GM21360 (cell line): ENCODE measurements at regions not wholly inside any gene's neighbourhood (a gene's known extent, or its start where the extent isn't known, plus 50 kb on each side); places are given as distances from the start of the nearest gene placed in this dataset.

Experiments
- ATAC-seq: cut with Tn5 transposase; IDR thresholded peaks from one replicate; pipeline ENCODE4 v1.9.1; 2021; ENCODE audit warnings: mild to moderate bottlenecking, moderate library complexity; ENCODE audit not compliant: unreplicated experiment

DNA sequence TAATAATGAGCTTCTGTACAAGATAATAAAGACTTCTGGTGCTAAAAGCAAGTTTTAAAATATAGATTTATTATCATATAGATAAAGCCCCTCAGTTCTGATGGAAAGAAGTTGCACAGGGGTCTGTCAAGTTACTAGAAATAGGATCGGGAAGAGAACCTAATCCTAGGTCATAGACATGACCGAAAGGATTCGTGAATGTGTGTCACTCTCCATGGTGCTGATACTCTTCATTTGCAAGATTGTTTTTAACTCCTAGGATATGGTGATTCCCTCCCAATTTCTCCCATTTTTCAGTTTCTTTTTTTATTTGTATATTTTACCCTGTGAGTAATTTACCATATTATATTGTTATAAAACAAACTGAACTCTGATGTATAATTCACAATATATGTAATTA lies 58.9 kb upstream of the CTNNA2 start:
- no peak for ATAC-seq

GRCh38 chr2:79452651-79453050 lies 60.2 kb upstream of the CTNNA2 start:
- no peak for ATAC-seq

DNA sequence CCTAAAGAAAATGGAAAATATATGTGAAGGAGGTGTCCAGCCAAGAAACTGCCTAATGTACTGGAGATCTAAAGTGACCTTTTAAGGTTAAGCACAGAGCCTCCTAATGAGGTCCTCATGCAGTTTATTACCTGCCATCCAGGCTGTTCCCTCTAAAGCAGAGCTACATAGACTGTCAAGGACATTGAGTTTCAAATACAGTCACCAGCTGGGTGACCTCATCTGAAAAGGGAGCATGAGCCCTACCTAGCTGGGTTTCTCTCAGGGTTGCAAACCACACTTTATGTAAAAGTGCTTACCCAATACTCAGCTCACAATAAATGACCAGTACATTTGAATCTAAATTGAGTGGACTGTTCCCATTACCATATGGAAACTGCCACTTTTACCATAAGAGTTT lies 65.4 kb upstream of the CTNNA2 start:
- ATAC-seq: no peak

- ATAC-seq: no peak
These were observed 66.5 kb upstream of the CTNNA2 start for GRCh38 chr2:79446313-79446712.

DNA sequence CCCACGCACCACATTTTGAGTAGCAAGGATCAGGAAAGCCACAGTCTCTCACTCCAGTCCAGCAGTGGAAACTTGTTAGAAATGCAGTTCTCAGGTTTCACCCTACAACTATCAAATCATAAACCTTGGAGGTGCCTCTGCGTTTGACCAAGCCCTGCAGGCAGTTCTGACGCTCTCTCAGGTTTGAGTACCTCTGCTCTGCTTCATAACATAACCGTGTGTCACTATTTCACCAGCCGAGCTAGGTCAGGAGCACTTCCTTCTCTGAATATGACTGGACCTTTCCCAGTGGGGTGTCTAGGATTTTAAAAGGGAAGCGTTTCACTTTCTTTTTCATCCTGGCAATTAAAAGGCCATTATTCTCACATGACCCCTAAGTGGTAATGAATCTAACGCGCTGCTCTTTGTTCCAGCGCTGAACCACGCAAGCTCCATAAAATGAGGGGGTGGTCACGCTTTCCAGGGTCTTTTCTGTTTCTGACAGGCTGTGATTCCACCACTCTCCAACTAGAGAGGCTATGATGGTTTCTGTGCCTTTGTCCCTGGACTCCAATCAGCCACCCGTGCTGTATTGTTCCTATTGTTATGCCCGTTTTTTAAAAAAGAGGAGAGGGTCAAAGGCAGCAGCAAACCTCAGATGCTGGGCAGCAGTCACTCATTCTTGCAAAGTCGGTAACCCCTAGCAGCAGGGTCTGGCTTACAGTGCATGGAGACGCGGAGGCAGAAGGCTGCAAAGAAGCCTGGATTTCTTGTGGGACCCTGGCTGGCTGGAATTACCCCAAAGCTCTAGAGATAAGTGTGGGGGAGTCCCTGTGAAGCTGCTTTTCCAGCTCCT lies 75.2 kb upstream of the CTNNA2 start:
- ATAC-seq: no peak

- ATAC-seq: no peak
These were observed 78.5 kb upstream of the CTNNA2 start for GRCh38 chr2:79434362-79434761.

DNA sequence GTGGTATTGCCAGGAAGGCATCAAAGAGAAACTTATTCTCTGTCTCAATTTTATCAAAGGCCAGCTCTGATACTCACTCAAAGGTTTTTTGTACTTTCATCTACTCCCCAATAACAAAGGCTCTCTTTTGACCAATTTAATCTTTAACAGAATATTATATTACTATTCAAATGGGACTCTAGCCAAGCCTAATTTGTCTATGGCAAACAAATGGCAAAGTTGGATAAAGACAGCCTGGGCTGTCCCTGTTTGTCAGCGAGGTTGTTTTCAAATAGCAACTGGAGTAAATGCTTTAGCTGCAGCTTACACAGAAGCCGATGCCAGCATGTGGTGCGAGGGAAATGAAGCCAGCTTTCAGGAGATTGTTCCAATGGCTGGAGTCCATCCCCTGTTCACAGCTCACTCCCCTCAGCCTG lies 80.1 kb upstream of the CTNNA2 start:
- no peak for ATAC-seq

DNA sequence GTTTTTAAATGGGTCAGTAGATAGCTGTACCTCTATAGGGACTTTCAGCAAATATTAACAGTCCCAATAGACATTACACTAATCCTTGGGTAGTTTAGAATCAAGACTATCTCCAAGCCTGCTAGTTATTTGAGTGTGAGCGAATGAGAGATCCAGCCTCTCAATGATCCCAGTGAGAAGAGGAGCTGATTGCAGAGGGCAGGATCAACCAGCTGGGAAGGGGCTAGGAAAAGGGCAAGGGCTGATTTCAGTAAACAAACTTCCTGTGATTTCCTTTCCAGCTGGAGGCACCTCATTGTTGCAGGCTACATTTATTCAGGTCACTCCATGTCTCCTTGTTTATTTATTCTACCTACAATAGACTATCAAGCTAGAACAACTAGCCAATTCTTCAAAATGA lies 84.1 kb upstream of the CTNNA2 start:
- ATAC-seq: no peak

DNA sequence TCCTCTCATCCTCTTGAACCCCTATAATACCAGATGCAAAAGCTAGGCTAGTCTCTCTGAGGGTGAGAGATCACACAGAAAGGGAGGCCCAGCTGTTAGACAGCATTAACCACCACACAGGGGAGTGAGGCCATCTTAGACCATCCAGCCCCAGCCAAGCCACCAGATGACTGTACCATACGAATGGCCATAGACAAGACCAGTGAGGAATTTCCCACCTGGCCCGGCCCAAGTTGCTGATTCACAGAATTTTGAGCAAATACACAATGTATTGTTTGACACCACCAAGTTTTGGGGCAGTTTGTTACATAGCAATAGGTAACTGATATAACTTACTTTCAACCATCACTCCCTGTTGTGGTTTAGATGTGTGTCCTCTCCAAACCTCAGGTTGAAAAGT lies 98.2 kb upstream of the CTNNA2 start:
- no peak for ATAC-seq

DNA sequence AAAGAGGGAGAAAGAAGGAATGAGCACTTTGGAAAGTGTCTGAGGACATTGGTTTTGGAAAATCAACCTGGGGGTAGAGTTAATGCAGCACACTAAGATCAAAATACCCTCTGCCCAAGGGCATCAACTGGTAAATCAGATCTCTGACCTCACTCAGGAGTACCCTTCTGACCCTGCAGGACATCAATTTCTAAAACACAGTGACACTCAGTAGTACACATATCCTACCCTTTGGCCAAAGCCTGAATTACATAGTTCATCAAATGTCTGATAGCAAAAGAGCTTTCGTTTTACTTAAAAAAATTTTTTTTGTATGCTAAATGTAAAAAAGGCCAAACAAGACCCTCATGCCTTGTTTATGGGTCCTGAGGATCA lies 118.4 kb upstream of the CTNNA2 start:
- ATAC-seq: no peak

GRCh38 chr2:79393806-79394484 lies 118.9 kb upstream of the CTNNA2 start:
- no peak for ATAC-seq

GRCh38 chr2:79393107-79393685 lies 119.7 kb upstream of the CTNNA2 start:
- ATAC-seq: no peak

GRCh38 chr2:79389481-79389880 lies 123.4 kb upstream of the CTNNA2 start:
- ATAC-seq: no peak

DNA sequence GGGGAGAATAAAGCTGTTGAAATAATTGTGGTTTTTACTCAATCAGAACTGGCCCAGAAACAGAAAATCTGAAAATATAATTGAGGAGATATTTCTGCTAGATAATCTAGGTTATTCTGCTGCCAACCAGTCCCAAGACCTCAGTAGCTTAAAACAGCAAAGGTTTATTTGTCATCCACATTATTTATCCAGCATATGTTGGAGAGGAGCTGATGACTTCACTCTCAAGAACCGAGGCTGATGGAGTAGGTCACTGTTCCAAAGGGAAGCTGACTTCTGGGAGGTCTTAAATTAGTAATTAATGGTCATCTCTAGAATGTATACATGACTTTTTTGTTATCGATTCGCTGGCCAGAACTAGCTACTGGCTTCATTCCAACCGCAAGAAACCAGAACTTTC lies 124.8 kb upstream of the CTNNA2 start:
- no peak for ATAC-seq

DNA sequence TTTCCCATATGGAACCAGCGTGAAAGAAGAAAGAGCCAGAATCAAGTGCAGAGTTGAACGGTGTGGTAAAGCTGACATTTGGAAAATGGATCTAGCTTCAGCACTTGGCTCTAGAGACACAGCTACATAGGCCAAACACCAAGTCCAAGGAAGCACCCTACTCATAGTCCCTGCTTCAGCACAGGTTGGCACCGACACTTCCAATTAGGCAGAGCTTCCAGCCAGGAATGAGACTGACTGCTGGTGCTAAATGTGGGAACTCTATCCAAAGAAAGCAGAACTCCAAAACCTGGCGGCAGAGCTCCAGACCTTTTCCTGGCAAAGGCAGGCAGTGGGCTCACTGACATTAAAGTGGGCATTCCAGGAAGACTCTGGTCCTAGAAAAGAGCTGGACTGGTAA lies 125.4 kb upstream of the CTNNA2 start:
- no peak for ATAC-seq

DNA sequence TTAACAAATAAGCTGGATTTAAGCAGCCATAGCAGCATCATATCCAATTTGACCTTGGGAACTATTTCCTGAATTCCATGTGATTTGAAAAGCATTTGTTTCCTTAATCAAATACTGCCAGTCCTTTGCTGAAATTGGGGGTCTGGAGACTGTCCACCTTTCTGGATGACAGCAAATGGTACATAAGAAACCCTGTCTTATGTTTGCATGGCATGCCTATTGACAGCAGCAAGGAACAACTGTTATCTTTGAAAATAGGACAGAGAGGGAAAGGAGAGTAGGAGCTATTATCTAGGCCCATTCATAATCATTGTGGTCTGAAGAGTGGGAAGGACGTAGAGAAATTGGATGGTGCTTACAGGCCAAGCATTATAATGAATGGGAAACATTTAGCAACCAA lies 129.2 kb upstream of the CTNNA2 start:
- ATAC-seq: no peak

GRCh38 chr2:79375817-79376216 lies 137.0 kb upstream of the CTNNA2 start:
- ATAC-seq: no peak

DNA sequence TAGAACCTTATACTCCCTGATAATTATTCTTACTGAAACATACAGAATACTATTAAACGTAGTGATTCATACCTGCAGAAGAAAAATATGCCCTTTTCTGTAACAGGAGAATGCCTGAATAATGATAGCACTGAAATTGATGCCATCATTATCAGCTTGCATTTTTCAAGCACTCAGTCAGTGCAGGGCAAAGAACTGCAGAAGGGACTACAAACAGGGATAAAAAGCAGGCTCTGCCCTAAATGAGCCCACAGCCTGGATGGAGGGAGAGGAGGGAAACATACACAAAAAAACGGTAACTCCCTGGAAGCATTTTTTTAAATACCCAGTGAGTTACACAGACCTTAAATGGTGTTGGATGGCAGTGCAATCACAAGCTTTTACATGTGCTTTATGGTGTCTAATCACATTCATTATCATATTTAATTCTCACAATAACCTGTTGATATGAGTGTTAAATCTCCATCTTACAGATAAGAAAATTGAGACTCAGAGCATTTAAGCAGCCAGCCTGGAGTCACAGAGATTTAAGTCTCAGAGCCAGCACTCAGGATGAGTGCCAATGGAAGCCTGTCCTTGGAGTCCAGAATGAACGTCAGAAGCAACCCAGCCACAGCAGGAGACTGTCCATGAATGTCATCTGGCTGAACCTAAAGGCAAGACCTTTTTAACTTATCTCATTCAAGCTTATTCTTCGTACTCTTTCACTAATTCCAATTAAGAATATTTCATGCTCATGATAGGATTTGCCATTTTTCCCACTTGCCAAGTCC lies 139.3 kb upstream of the CTNNA2 start:
- ATAC-seq: no peak

GRCh38 chr2:79370976-79371538 lies 141.8 kb upstream of the CTNNA2 start:
- no peak for ATAC-seq

DNA sequence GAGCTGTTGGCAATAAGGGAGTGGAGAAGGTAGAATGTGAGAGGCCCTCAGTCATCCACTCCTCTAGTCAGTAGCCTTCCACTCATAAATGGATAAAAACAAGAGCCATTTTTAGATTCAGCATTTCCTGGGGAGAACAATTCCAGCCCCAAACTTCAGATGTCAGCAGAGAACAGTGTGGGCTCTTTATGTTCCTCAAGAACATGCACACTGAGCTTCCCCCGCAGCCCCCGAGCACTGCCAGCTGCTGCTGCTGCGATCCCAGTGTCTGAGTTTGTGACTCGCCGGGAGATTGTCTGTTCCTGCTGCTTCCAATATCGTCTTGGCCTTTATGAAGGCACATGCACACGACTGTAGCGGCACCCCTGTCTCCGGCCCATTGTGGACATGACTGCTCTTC lies 143.7 kb upstream of the CTNNA2 start:
- ATAC-seq: no peak

GRCh38 chr2:79368116-79368630 lies 144.7 kb upstream of the CTNNA2 start:
- ATAC-seq: no peak
